Activated CD8-positive, alpha-beta memory T cell treated with anti-CD3 and anti-CD28 coated beads for 1 hour (primary cell): ENCODE measurements at regions not wholly inside any gene's neighbourhood (a gene's known extent, or its start where the extent isn't known, plus 50 kb on each side); places are given as distances from the start of the nearest gene placed in this dataset.

ENCODE experiments used
- DNase-seq, 2 donors: peaks; one replicate each; pipeline ENCODE4 v3.0.0-alpha.2; 2020; ENCODE audit warnings: low read depth in 1 of 2; ENCODE audit errors: extremely low read depth in 1 of 2

- no peak for DNase-seq
Measured at GRCh38 chr7:17120756-17121155, 177.7 kb upstream of the AHR start.

GRCh38 chr7:17121671-17122070 lies 176.8 kb upstream of the AHR start:
- no peak for DNase-seq

GRCh38 chr7:17123020-17123419 lies 175.4 kb upstream of the AHR start:
- DNase-seq: no peak

GRCh38 chr7:17126413-17127268 lies 171.8 kb upstream of the AHR start:
- no peak for DNase-seq

GRCh38 chr7:17129218-17129617 lies 169.2 kb upstream of the AHR start:
- no peak for DNase-seq

- DNase-seq: no peak
Measured at GRCh38 chr7:17130281-17131059, 168.0 kb upstream of the AHR start.

GRCh38 chr7:17131060-17131345 lies 167.4 kb upstream of the AHR start:
- DNase-seq: no peak

GRCh38 chr7:17131983-17132655 lies 166.3 kb upstream of the AHR start:
- no peak for DNase-seq

- DNase-seq: no peak
Measured at GRCh38 chr7:17132726-17133125, 165.7 kb upstream of the AHR start.

- DNase-seq: no peak
Measured at GRCh38 chr7:17133977-17134376, 164.5 kb upstream of the AHR start.

GRCh38 chr7:17134786-17135185 lies 163.7 kb upstream of the AHR start:
- no peak for DNase-seq

- no peak for DNase-seq
Measured at GRCh38 chr7:17136126-17136525, 162.3 kb upstream of the AHR start.

- no peak for DNase-seq
Measured at GRCh38 chr7:17139081-17139480, 159.4 kb upstream of the AHR start.

GRCh38 chr7:17140406-17140805 lies 158.0 kb upstream of the AHR start:
- DNase-seq: no peak

- no peak for DNase-seq
Measured at GRCh38 chr7:17142831-17143541, 155.5 kb upstream of the AHR start.

GRCh38 chr7:17144322-17144721 lies 154.1 kb upstream of the AHR start:
- peak in 1 of 2 donors; percentile 9 for DNase-seq

- no peak for DNase-seq
Measured at GRCh38 chr7:17146621-17147020, 151.8 kb upstream of the AHR start.

GRCh38 chr7:17147409-17147808 lies 151.0 kb upstream of the AHR start:
- DNase-seq: no peak

GRCh38 chr7:17150018-17150417 lies 148.4 kb upstream of the AHR start:
- DNase-seq: no peak

GRCh38 chr7:17152721-17153120 lies 145.7 kb upstream of the AHR start:
- no peak for DNase-seq

- no peak for DNase-seq
Measured at GRCh38 chr7:17153536-17153935, 144.9 kb upstream of the AHR start.
